GM12865 (cell line): ENCODE measurements at regions not wholly inside any gene's neighbourhood (a gene's known extent, or its start where the extent isn't known, plus 50 kb on each side); places are given as distances from the start of the nearest gene placed in this dataset.

Source experiments
- DNase-seq: peaks from one replicate; pipeline ENCODE4 v3.0.0; 2010; ENCODE audit warnings: low read depth
- H3K4me3 ChIP-seq: 2 replicates; pipeline ENCODE4 v1.5.1; 2011; ENCODE audit warnings: mild to moderate bottlenecking, low read depth, low read length, control low read depth
- CTCF ChIP-seq: IDR thresholded peaks from 2 replicates; pipeline ENCODE4 v1.5.1; 2011; ENCODE audit warnings: low read length, control low read depth, low read depth, inconsistent platforms; ENCODE audit not compliant: insufficient read depth; ENCODE audit errors: missing control alignments

DNA sequence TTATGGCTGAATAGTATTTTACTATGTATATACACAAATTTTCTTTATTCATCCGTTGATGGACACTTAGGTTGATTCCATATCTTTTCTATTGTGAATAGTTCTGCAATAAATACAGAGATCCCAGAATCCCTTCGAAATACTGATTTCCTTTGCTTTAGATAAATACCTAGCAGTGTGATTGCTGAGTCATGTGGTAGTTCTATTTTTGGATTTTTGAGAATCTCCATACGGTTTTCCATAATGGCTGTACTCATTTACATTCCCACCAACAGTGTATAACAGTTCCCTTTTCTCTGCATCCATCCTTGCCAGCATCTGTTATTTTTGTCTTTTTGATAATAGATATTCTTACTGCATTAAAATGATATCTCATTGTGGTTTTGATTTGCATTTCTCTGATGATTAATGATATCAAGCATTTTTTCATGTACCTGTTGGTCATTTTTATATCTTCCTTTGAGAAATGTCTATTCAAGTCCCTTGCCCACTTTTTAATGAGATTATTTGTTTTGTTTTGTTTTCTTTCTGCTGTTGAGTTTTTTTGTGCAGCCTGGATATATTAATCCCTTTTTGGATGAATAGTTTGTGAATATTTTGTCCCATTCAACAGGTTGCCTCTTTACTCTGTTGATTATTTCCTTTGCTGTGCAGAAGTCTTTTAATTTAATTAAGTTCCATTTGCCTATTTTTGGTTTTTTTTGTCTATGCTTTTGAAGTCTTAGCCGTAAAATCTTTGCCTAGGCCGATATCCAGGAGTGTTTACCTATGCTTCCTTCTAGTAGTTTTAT lies 466.7 kb upstream of the TENM3 start:
- no peak for DNase-seq
- no peak overlapping the region for H3K4me3 ChIP-seq
- TF ChIP-seq CTCF = no peak

GRCh38 chr4:181777518-181777917 lies 465.7 kb upstream of the TENM3 start:
- DNase-seq = no peak
- TF ChIP-seq CTCF = no peak
- H3K4me3 ChIP-seq = no peak overlapping the region

- DNase-seq = no peak
- H3K4me3 ChIP-seq = no peak overlapping the region
- TF ChIP-seq CTCF = no peak
These were observed 458.3 kb upstream of the TENM3 start for GRCh38 chr4:181784881-181785280.

GRCh38 chr4:181792641-181793040 lies 450.6 kb upstream of the TENM3 start:
- no peak overlapping the region for H3K4me3 ChIP-seq
- TF ChIP-seq CTCF = no peak
- no peak for DNase-seq

DNA sequence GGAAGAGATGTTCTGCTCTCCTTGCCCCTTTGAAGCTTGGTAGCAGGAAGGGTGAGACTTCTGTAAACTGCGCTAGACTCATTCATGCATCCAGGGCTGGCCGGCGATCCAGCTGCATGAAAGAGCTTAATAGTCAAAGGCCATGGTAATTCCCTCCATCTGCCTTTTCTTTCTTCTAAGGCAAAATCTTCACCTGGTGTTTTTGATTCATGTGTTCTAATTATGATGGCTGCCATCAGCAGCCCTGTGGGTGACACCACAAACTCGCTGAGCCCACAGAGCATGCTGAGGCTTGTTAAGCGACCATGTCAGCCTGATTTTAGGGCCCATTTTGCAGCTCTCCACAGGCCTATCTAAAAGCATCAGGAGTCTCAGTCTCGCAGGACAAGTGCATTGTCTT lies 450.1 kb upstream of the TENM3 start:
- H3K4me3 ChIP-seq = no peak overlapping the region
- no peak for TF ChIP-seq CTCF
- DNase-seq = no peak

DNA sequence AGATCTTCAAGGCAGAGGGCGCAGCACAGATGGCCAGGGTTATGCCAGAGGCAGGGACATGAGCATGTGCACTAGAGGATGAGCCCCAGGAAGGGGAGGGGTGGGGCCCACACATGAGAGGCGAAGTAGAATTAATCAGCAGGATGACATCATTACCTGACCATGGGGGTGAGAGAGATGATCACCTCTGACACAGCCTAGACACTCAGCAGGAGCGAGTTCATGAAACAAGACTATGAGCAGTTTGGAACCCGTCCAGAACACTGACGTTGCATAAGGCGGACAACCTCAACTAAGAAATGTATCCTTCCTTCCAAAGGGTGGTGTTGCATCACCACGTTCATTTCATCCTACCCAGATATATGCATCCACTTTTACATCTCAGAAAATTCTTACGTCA lies 446.7 kb upstream of the TENM3 start:
- no peak for TF ChIP-seq CTCF
- H3K4me3 ChIP-seq = no peak overlapping the region
- no peak for DNase-seq

DNA sequence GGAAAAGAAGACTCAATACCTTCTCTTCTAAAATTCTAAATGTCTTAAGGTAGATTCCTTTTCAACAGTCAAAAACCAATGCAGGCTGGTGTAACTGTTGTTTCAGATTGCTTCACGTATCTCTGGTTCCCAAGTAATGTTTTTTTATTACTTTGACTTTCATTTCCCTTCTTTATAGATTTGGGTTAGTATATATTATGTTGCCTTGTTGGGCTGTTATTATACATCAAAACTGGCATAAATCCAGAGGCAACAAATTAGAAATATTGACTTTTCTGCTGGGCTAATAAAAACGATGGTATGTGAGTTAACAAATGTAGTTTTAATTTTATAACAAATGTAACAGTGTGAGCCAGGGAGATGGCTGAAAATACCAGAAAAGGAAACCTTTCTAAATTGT lies 444.7 kb upstream of the TENM3 start:
- no peak overlapping the region for H3K4me3 ChIP-seq
- no peak for TF ChIP-seq CTCF
- DNase-seq = no peak
